ENCODE measurements at regions not wholly inside any gene's neighbourhood (a gene's known extent, or its start where the extent isn't known, plus 50 kb on each side); places are given as distances from the start of the nearest gene placed in this dataset.

DNA sequence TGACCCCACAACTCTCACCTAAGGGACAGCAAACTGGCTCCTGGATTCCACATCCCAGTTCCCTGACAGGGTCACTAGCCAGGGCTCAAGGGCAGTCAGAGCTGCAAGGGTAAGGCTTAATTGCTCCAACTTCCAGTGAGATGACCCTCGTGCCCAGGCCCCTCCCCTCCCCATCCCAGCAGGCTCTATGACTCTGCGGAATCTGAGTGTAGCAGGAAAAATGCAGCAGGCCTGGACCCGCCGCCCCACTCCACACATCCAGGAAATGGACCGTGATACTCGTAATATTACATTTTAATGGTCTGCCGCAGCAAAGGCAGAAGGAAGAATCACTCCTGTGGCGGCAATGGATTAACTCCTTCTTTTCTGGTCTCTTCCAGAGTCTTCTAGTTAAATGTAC is 91.7 kb upstream of the CHST15 start:
- no peak overlapping the region for H3K4me3 ChIP-seq (ENCODE audit: low read length in 3 of 3)
- DNase-seq, result peak in 4 of 5 donors; percentile 42 to 61 (median 48)
- no peak overlapping the region for H3K27ac ChIP-seq (ENCODE audit: low read depth in 2 of 2, low read length in 2 of 2)
- TF ChIP-seq, protein P1, sequence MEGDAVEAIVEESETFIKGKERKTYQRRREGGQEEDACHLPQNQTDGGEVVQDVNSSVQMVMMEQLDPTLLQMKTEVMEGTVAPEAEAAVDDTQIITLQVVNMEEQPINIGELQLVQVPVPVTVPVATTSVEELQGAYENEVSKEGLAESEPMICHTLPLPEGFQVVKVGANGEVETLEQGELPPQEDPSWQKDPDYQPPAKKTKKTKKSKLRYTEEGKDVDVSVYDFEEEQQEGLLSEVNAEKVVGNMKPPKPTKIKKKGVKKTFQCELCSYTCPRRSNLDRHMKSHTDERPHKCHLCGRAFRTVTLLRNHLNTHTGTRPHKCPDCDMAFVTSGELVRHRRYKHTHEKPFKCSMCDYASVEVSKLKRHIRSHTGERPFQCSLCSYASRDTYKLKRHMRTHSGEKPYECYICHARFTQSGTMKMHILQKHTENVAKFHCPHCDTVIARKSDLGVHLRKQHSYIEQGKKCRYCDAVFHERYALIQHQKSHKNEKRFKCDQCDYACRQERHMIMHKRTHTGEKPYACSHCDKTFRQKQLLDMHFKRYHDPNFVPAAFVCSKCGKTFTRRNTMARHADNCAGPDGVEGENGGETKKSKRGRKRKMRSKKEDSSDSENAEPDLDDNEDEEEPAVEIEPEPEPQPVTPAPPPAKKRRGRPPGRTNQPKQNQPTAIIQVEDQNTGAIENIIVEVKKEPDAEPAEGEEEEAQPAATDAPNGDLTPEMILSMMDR (IDR thresholded peaks at IDR 0.05; ENCODE audit: borderline replicate concordance, extremely low read depth, insufficient read depth), result no peak
- no peaks in the 10 kb centered on the region for H3K9me3 ChIP-seq (ENCODE audit: control insufficient read depth in 2 of 3, insufficient read depth in 1 of 3, low read length in 3 of 3)
- H3K36me3 ChIP-seq (ENCODE audit: control insufficient read depth in 2 of 3, insufficient read depth in 3 of 3, low read length in 3 of 3), result no peaks in the 10 kb centered on the region
- no peaks in the 10 kb centered on the region for H3K4me1 ChIP-seq (ENCODE audit: control insufficient read depth in 2 of 3, insufficient read depth in 2 of 3, low read depth in 1 of 3, low read length in 3 of 3)
- H3K9ac ChIP-seq (ENCODE audit: low read length in 3 of 3), result no peak overlapping the region
- FAIRE-seq, result no peak
- H3K27me3 ChIP-seq (ENCODE audit: control insufficient read depth, insufficient read depth, low read length), result no peaks in the 10 kb centered on the region
- intact Hi-C loops (cut with DNase I), result no loop called here

DNA sequence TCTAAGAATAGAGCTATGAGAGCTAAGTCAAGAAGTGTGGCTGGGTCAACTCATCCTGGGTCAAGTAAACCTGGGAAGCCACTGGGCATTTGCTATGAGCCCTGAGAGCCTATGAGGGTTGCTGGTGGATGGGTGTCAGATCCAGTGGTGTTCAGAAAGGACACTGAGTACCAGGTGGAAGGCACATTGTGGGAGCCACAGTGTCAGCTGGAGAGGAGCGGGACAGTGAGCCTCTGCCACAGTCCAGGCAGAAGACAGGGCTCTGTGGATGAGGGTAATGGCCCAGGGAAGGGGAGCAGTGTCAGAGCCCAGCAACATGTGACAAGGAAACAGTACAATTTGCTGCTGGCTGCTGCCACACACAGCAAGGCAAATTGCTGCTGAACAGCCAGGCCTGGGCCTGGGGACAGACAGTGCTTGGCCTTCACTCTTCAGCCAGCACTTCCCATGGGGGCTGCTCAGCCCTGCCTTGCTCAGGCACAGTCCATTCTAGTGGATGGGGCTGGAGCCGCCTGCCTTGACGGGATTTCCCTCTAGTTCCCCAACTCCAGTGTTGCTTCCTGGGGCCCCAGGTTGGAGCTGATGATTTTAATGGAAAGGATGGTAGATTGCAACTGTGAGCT is 90.9 kb upstream of the CHST15 start:
- no peak overlapping the region for H3K9ac ChIP-seq (ENCODE audit: low read length in 3 of 3)
- H3K9me3 ChIP-seq (ENCODE audit: control insufficient read depth in 2 of 3, insufficient read depth in 1 of 3, low read length in 3 of 3), result no peaks in the 10 kb centered on the region
- no peak overlapping the region for H3K4me3 ChIP-seq (ENCODE audit: low read length in 3 of 3)
- FAIRE-seq (no peak), DNase-seq (peak in 1 of 5 donors; percentile 17)
- H3K27me3 ChIP-seq (ENCODE audit: control insufficient read depth, insufficient read depth, low read length), result no peaks in the 10 kb centered on the region
- TF ChIP-seq, protein P1 (IDR thresholded peaks at IDR 0.05; ENCODE audit: borderline replicate concordance, extremely low read depth, insufficient read depth), result no peak
- H3K27ac ChIP-seq (ENCODE audit: low read depth in 2 of 2, low read length in 2 of 2), result no peak overlapping the region
- intact Hi-C loops (cut with DNase I), result no loop called here
- no peaks in the 10 kb centered on the region for H3K36me3 ChIP-seq (ENCODE audit: control insufficient read depth in 2 of 3, insufficient read depth in 3 of 3, low read length in 3 of 3)
- H3K4me1 ChIP-seq (ENCODE audit: control insufficient read depth in 2 of 3, insufficient read depth in 2 of 3, low read depth in 1 of 3, low read length in 3 of 3), result no peaks in the 10 kb centered on the region

DNA sequence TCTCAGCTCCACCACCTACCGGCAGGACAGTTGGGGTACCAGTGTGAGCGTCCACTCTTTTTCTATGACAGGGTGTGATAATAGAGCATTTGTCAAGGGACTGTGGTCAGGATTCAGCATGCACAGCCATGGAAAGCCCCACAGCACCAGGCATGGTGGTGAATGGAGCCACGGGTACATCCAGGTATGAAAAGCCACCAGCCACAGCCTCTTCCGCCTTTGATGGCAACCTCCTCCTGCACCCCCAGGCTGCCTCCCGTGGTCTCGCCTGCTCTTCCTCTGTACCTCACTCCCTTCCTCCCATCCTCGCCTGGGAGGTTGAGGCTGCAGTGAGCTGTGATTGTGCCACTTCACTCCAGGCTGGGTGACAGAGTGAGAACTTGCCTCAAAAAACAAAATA is 90.2 kb upstream of the CHST15 start:
- H3K4me1 ChIP-seq (ENCODE audit: control insufficient read depth in 2 of 3, insufficient read depth in 2 of 3, low read depth in 1 of 3, low read length in 3 of 3), result no peaks in the 10 kb centered on the region
- DNase-seq, result peak in 1 of 5 donors; percentile 16
- H3K27me3 ChIP-seq (ENCODE audit: control insufficient read depth, insufficient read depth, low read length), result no peaks in the 10 kb centered on the region
- H3K9me3 ChIP-seq (ENCODE audit: control insufficient read depth in 2 of 3, insufficient read depth in 1 of 3, low read length in 3 of 3), result no peaks in the 10 kb centered on the region
- TF ChIP-seq, protein P1 (IDR thresholded peaks at IDR 0.05; ENCODE audit: borderline replicate concordance, extremely low read depth, insufficient read depth), result no peak
- no peak overlapping the region for H3K4me3 ChIP-seq (ENCODE audit: low read length in 3 of 3)
- no peak overlapping the region for H3K27ac ChIP-seq (ENCODE audit: low read depth in 2 of 2, low read length in 2 of 2)
- H3K9ac ChIP-seq (ENCODE audit: low read length in 3 of 3), result no peak overlapping the region
- no peak for FAIRE-seq
- intact Hi-C loops (cut with DNase I), result no loop called here
- H3K36me3 ChIP-seq (ENCODE audit: control insufficient read depth in 2 of 3, insufficient read depth in 3 of 3, low read length in 3 of 3), result no peaks in the 10 kb centered on the region

DNA sequence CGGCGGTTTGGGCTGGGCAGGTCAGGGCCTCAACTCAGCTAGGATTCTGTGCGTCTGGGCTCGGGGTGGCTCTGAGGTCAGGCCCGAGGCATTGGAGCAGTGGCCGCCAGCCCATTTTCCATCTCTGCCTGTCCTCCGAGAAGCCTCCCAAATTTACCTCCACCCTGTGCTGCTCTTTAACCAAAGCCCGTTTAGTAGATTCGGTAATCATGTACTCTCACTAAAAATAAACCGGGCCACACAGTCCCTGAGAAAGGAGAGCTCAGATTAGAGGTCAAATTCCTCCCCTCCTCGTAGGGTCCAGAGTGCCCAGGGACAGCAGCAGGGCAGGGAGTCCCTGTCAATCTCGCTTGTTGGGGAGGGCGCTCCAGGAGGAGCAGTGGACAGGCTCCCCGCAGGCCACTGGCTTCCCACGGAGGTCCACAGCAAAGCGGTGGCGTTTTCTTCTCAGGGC is 88.7 kb upstream of the CHST15 start:
- FAIRE-seq, result no peak
- H3K27ac ChIP-seq (ENCODE audit: low read depth in 2 of 2, low read length in 2 of 2), result no peak overlapping the region
- TF ChIP-seq, protein P1 (IDR thresholded peaks at IDR 0.05; ENCODE audit: borderline replicate concordance, extremely low read depth, insufficient read depth), result no peak
- no peak overlapping the region for H3K4me3 ChIP-seq (ENCODE audit: low read length in 3 of 3)
- no peaks in the 10 kb centered on the region for H3K36me3 ChIP-seq (ENCODE audit: control insufficient read depth in 2 of 3, insufficient read depth in 3 of 3, low read length in 3 of 3)
- no peaks in the 10 kb centered on the region for H3K27me3 ChIP-seq (ENCODE audit: control insufficient read depth, insufficient read depth, low read length)
- intact Hi-C loops (cut with DNase I), result no loop called here
- DNase-seq, result peak in 1 of 5 donors; percentile 27
- H3K9me3 ChIP-seq (ENCODE audit: control insufficient read depth in 2 of 3, insufficient read depth in 1 of 3, low read length in 3 of 3), result no peaks in the 10 kb centered on the region
- no peak overlapping the region for H3K9ac ChIP-seq (ENCODE audit: low read length in 3 of 3)
- H3K4me1 ChIP-seq (ENCODE audit: control insufficient read depth in 2 of 3, insufficient read depth in 2 of 3, low read depth in 1 of 3, low read length in 3 of 3), result no peaks in the 10 kb centered on the region

Measured in kidney (tissue), 13 donors.